ENCODE measurements at regions not wholly inside any gene's neighbourhood (a gene's known extent, or its start where the extent isn't known, plus 50 kb on each side); places are given as distances from the start of the nearest gene placed in this dataset.

- peak in 1 of 3 donors; percentile 9 for DNase-seq
- H3K4me1 ChIP-seq (ENCODE audit: low read depth) = no peaks in the 10 kb centered on the region
Measured at GRCh38 chr15:45921376-45921775, 286.5 kb downstream of the SQOR start.

GRCh38 chr15:45921978-45922377 lies 287.1 kb downstream of the SQOR start:
- TF ChIP-seq CTCF (IDR thresholded peaks at IDR 0.05) = no peak
- ATAC-seq = peak; percentile 41
- intact Hi-C loops (cut with DNase I, micrococcal nuclease) = no loop called here
- H3K4me3 ChIP-seq = no peak overlapping the region
- H3K4me1 ChIP-seq (ENCODE audit: low read depth) = no peaks in the 10 kb centered on the region
- H3K9me3 ChIP-seq = no peaks in the 10 kb centered on the region
- H3K36me3 ChIP-seq (ENCODE audit: low read depth) = no peaks in the 10 kb centered on the region
- no peak for DNase-seq

More at GRCh38 chr15:45921376-45921775, 286.5 kb downstream of the SQOR start:
- ATAC-seq = peak; percentile 82
- no peak overlapping the region for H3K4me3 ChIP-seq
- H3K36me3 ChIP-seq (ENCODE audit: low read depth) = no peaks in the 10 kb centered on the region
- H3K9me3 ChIP-seq = no peaks in the 10 kb centered on the region
- TF ChIP-seq CTCF (IDR thresholded peaks at IDR 0.05) = no peak
- intact Hi-C loops (cut with DNase I, micrococcal nuclease) = no loop called here

DNA sequence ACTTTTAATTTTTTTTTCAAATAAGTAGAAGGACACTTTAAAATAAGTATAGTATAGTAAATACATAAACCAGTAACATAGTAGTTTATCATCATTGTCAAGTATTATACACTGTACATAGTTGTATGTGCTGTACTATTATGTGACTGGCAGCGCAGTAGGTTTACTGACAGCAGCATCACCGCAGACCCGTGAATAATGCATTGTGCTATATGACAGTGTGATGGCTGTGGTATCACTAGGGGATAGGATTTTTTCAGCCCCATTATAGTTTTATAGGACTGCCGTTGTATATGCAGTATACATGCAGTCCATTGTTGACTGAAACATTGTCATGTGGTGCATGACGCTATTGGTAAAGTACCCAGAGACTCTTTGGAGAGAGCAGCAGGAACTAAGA lies 306.5 kb downstream of the SQOR start:
- ATAC-seq = no peak
- no peak for TF ChIP-seq CTCF (IDR thresholded peaks at IDR 0.05)
- Histone ChIP-seq H3K4me1 (ENCODE audit: low read depth) (no peaks in the 10 kb centered on the region), H3K9me3 (no peaks in the 10 kb centered on the region), H3K36me3 (ENCODE audit: low read depth) (no peaks in the 10 kb centered on the region), H3K4me3 (no peak overlapping the region)
- intact Hi-C loops (cut with DNase I, micrococcal nuclease) = no loop called here
- no peak for DNase-seq

DNA sequence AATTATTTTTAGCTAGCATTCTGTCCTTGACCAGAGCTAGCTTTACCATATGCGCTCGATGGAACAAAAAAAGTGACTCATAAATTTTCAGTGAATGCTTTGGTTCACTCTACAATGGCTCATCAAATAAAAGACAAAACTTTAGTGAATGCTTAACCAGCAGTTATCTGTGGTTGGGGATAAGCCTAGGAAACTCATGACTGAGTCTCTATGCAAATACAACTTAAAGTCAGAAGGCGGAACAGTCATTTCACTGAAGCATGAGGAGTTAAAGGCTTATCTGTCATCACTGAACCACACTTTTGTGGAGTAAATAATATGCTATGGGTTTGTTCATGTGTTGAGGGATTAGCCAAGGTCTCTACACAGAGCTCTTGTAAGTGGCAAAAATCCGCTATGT lies 308.4 kb downstream of the SQOR start:
- DNase-seq = no peak
- intact Hi-C loops (cut with DNase I, micrococcal nuclease) = no loop called here

GRCh38 chr15:45946111-45946510 lies 311.3 kb downstream of the SQOR start:
- Histone ChIP-seq H3K4me3 (no peak overlapping the region), H3K36me3 (ENCODE audit: low read depth) (no peaks in the 10 kb centered on the region), H3K9me3 (no peaks in the 10 kb centered on the region), H3K4me1 (ENCODE audit: low read depth) (no peaks in the 10 kb centered on the region)
- no peak for TF ChIP-seq CTCF (IDR thresholded peaks at IDR 0.05)
- intact Hi-C loops (cut with DNase I, micrococcal nuclease) = no loop called here
- no peak for ATAC-seq
- DNase-seq = no peak

More for the DNA sequence above, 308.4 kb downstream of the SQOR start:
- no peak for TF ChIP-seq CTCF (IDR thresholded peaks at IDR 0.05)
- no peak overlapping the region for H3K4me3 ChIP-seq
- no peaks in the 10 kb centered on the region for H3K9me3 ChIP-seq
- no peak for ATAC-seq
- H3K4me1 ChIP-seq (ENCODE audit: low read depth) = no peaks in the 10 kb centered on the region
- H3K36me3 ChIP-seq (ENCODE audit: low read depth) = no peaks in the 10 kb centered on the region

DNA sequence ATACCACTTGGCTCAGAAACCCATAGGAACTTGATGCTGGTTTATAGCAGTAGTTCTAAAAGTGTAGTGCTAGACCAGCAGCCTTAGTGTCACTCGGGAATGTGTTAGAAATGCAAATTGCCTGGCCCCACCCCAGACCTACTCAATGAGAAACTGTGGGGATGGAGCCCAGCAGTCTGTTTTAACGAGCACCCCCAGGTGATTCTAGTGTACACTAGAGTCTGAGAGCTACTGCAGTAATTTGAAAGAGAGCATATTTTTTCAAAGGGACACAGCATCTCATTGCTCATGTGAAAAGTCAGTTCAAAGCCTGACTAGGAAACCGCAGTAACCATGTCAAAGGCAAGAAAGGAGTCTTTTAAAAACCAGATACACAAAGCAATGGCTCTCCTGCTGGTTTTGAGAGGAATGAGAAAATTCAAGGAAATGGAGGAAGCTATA lies 313.4 kb downstream of the SQOR start:
- no peaks in the 10 kb centered on the region for H3K9me3 ChIP-seq
- H3K4me3 ChIP-seq = no peak overlapping the region
- no peak for DNase-seq
- intact Hi-C loops (cut with DNase I, micrococcal nuclease) = no loop called here
- no peaks in the 10 kb centered on the region for H3K4me1 ChIP-seq (ENCODE audit: low read depth)
- no peak for ATAC-seq
- TF ChIP-seq CTCF (IDR thresholded peaks at IDR 0.05) = no peak
- H3K36me3 ChIP-seq (ENCODE audit: low read depth) = no peaks in the 10 kb centered on the region
